OCI-LY7 (cell line): ENCODE measurements at regions not wholly inside any gene's neighbourhood (a gene's known extent, or its start where the extent isn't known, plus 50 kb on each side); places are given as distances from the start of the nearest gene placed in this dataset.

Source experiments
- CTCF ChIP-seq: fragments of 200-600 bp; sonication (generic); conservative IDR thresholded peaks from 2 replicates; pipeline ENCODE4 v1.5.1; 2014; ENCODE audit warnings: mild to moderate bottlenecking, antibody characterized with exemption, low read length, moderate library complexity, mixed read lengths
- EZH2phosphoT487 ChIP-seq: fragments of 200-600 bp; sonication (generic); IDR thresholded peaks from 2 replicates; pipeline ENCODE4 v1.6.1; 2018; ENCODE audit warnings: low read depth, borderline replicate concordance, mild to moderate bottlenecking, mixed run types, antibody characterized with exemption, low read length, moderate library complexity, mixed read lengths

DNA sequence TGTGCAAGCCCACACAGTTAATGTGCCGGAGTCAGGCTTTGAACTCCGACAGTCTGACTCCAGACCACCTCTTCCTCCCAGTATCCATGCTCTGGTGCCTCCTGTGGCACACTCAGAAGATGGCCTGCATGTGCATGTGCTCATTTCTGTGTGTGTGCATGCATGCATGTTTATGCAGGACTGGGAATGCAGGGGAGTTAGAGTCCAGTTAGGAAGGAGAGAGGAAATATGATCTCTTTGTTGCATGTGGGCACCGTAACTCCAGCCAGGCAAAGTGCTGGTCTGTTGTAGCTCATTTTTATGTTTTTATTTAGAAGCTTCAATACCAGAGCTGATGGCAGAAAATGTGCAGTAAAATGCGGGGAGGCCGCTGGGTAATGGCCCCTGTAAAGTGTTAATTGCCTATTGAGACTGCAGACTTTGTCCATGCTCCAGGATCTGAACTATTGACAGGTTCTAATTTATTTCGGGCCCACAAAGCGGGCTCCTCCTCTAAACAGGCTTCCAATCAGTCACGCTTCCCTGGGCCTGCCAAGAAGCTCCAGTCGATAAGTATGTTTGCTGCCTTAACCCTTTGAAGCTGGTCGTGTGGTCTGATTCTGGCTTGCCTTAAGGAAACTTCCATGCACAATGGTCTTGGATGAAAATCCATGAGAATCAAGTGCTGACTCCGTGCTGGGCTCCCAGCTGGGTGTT is 248.3 kb downstream of the DHX35 start:
- TF ChIP-seq CTCF: no peak
- TF ChIP-seq EZH2phosphoT487: no peak
